Upper lobe of left lung (tissue), 4 donors: ENCODE measurements at regions not wholly inside any gene's neighbourhood (a gene's known extent, or its start where the extent isn't known, plus 50 kb on each side); places are given as distances from the start of the nearest gene placed in this dataset.

ENCODE experiments used
- EP300 ChIP-seq, 4 donors: sonication (generic); formaldehyde crosslinking; IDR thresholded peaks; one replicate each; pipeline ENCODE4 v1.5.1; 2017; ENCODE audit warnings: antibody characterized with exemption in 4 of 4, control low read depth in 2 of 4
- POLR2A ChIP-seq, 4 donors: fragments of 450-650 bp; IDR thresholded peaks; one replicate each; pipeline ENCODE4 v1.5.1; 2016 to 2017; ENCODE audit warnings: antibody characterized with exemption in 4 of 4, mild to moderate bottlenecking in 2 of 4
- POLR2AphosphoS5 ChIP-seq, 2 donors: sonication (generic); formaldehyde crosslinking; IDR thresholded peaks; one replicate each; pipeline ENCODE4 v1.5.1; 2017; ENCODE audit warnings: antibody characterized with exemption in 2 of 2
- TF ChIP-seq, protein P1 (sequence below), 6 experiments: fragments of 450-650 bp in 4 of 6; fragments of 200-600 bp in 2 of 6; sonication (generic) in 2 of 6; IDR thresholded peaks; one replicate each; pipeline ENCODE4 v1.5.1; 2016 to 2019; ENCODE audit warnings: antibody characterized with exemption in 6 of 6

DNA sequence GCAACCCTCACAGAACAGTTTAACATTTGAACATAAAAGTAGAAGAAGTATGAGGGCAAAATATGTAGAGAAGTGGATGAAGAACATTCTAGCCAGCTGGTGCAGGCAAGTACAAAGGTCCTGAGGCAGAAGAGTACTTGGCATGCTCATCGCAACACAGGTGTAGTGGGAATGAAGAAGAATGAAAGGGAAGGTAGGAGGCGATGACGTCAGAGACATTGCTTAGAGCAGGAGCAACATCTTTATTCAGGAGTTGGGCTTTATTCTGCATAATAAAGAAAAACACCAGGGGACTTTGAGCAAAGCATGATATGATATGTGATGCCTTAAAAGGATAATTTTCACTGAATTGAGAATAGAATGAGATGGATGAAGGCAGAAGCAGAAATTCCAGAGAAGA, 570.6 kb upstream of the CDH9 start:
- TF ChIP-seq, protein P1, sequence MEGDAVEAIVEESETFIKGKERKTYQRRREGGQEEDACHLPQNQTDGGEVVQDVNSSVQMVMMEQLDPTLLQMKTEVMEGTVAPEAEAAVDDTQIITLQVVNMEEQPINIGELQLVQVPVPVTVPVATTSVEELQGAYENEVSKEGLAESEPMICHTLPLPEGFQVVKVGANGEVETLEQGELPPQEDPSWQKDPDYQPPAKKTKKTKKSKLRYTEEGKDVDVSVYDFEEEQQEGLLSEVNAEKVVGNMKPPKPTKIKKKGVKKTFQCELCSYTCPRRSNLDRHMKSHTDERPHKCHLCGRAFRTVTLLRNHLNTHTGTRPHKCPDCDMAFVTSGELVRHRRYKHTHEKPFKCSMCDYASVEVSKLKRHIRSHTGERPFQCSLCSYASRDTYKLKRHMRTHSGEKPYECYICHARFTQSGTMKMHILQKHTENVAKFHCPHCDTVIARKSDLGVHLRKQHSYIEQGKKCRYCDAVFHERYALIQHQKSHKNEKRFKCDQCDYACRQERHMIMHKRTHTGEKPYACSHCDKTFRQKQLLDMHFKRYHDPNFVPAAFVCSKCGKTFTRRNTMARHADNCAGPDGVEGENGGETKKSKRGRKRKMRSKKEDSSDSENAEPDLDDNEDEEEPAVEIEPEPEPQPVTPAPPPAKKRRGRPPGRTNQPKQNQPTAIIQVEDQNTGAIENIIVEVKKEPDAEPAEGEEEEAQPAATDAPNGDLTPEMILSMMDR (IDR thresholded peaks at IDR 0.05): no peak
- no peak for TF ChIP-seq POLR2A (IDR thresholded peaks at IDR 0.05)
- no peak for TF ChIP-seq POLR2AphosphoS5 (IDR thresholded peaks at IDR 0.05)
- no peak for TF ChIP-seq EP300 (IDR thresholded peaks at IDR 0.05)
